Prostate gland (tissue), 2 donors: ENCODE measurements at regions not wholly inside any gene's neighbourhood (a gene's known extent, or its start where the extent isn't known, plus 50 kb on each side); places are given as distances from the start of the nearest gene placed in this dataset.

Experiments used
- CTCF ChIP-seq, 4 experiments: fragments of 200-600 bp in 2 of 4; fragments of 450-650 bp in 2 of 4; sonication (generic) in 2 of 4; IDR thresholded peaks; 1 replicate in 3 of 4; 2 replicates in 1 of 4; pipeline ENCODE4 v1.5.1; 2016 to 2019; ENCODE audit warnings: antibody characterized with exemption in 4 of 4, mild to moderate bottlenecking in 2 of 4, moderate library complexity in 2 of 4
- POLR2A ChIP-seq: fragments of 450-650 bp; IDR thresholded peaks from one replicate; pipeline ENCODE4 v1.6.1; 2016; ENCODE audit warnings: antibody characterized with exemption, mild to moderate bottlenecking

GRCh38 chr13:104426435-104426834 is 1360.2 kb upstream of the SLC10A2 start:
- TF ChIP-seq CTCF (IDR thresholded peaks at IDR 0.05) (no peak), POLR2A (no peak)
